ENCODE measurements at regions not wholly inside any gene's neighbourhood (a gene's known extent, or its start where the extent isn't known, plus 50 kb on each side); places are given as distances from the start of the nearest gene placed in this dataset.

DNA sequence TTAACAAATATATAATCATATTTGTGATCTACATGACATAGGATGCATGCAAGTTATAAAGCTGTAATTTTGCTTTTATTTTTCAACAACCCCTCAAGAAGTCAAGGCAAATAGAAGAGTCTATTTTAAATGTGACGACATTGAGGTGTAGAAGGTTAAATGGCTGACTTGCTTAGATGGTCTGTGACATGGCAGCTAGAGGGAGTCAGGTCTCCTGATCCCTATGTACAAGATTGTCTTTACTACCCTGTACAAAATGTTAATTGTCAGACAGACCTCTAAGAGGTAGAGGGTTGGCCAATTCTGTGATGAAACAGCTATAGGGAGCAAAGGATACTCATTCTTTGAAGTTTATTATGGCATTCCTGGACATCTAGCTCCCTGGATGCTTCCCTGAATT, 380.9 kb upstream of the MEF2C start:
- TF ChIP-seq, protein P1, sequence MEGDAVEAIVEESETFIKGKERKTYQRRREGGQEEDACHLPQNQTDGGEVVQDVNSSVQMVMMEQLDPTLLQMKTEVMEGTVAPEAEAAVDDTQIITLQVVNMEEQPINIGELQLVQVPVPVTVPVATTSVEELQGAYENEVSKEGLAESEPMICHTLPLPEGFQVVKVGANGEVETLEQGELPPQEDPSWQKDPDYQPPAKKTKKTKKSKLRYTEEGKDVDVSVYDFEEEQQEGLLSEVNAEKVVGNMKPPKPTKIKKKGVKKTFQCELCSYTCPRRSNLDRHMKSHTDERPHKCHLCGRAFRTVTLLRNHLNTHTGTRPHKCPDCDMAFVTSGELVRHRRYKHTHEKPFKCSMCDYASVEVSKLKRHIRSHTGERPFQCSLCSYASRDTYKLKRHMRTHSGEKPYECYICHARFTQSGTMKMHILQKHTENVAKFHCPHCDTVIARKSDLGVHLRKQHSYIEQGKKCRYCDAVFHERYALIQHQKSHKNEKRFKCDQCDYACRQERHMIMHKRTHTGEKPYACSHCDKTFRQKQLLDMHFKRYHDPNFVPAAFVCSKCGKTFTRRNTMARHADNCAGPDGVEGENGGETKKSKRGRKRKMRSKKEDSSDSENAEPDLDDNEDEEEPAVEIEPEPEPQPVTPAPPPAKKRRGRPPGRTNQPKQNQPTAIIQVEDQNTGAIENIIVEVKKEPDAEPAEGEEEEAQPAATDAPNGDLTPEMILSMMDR (IDR thresholded peaks at IDR 0.05), result no peak
- TF ChIP-seq POLR2A (IDR thresholded peaks at IDR 0.05) (no peak), EP300 (IDR thresholded peaks at IDR 0.05) (no peak)

All from stomach (tissue), 4 donors.